NCI-H526 treated with DMSO at 0.1 percent for 48 hours (cell line): ENCODE measurements at regions not wholly inside any gene's neighbourhood (a gene's known extent, or its start where the extent isn't known, plus 50 kb on each side); places are given as distances from the start of the nearest gene placed in this dataset.
"Not testable (repeated sequence)": the region's sequence is repeated elsewhere in the genome, so short reads cannot be mapped to it uniquely, and the experiment has no call there.

ENCODE experiments used
- DNase-seq: peaks from one replicate; lab custom pipeline; 2025; lab: John Stamatoyannopoulos, UW

GRCh38 chr9:115880221-115880885, 273.2 kb upstream of the PAPPA start:
- no peak for DNase-seq

- no peak for DNase-seq
Measured at GRCh38 chr9:115882911-115883310, 270.7 kb upstream of the PAPPA start.

- DNase-seq = peak; percentile 0
Measured at GRCh38 chr9:115883467-115884329, 269.9 kb upstream of the PAPPA start.

GRCh38 chr9:115884846-115885245, 268.7 kb upstream of the PAPPA start:
- no peak for DNase-seq

- DNase-seq = no peak
Measured at GRCh38 chr9:115888131-115888530, 265.5 kb upstream of the PAPPA start.

GRCh38 chr9:115891929-115892328, 261.7 kb upstream of the PAPPA start:
- DNase-seq = no peak

GRCh38 chr9:115898478-115898877, 255.1 kb upstream of the PAPPA start:
- not testable (repeated sequence) for DNase-seq

GRCh38 chr9:115900698-115901097, 252.9 kb upstream of the PAPPA start:
- DNase-seq = no peak

- no peak for DNase-seq
Measured at GRCh38 chr9:115910959-115911358, 242.6 kb upstream of the PAPPA start.

GRCh38 chr9:115912086-115912485, 241.5 kb upstream of the PAPPA start:
- DNase-seq = no peak

GRCh38 chr9:115913696-115914095, 239.9 kb upstream of the PAPPA start:
- no peak for DNase-seq

GRCh38 chr9:115914291-115914690, 239.3 kb upstream of the PAPPA start:
- DNase-seq = no peak

- no peak for DNase-seq
Measured at GRCh38 chr9:115921301-115921700, 232.3 kb upstream of the PAPPA start.

- no peak for DNase-seq
Measured at GRCh38 chr9:115922444-115922843, 231.1 kb upstream of the PAPPA start.

- DNase-seq = no peak
Measured at GRCh38 chr9:115923410-115923809, 230.2 kb upstream of the PAPPA start.

- no peak for DNase-seq
Measured at GRCh38 chr9:115923903-115924668, 229.5 kb upstream of the PAPPA start.

- no peak for DNase-seq
Measured at GRCh38 chr9:115924669-115924987, 229.0 kb upstream of the PAPPA start.

GRCh38 chr9:115925424-115925823, 228.2 kb upstream of the PAPPA start:
- no peak for DNase-seq

GRCh38 chr9:115930472-115930871, 223.1 kb upstream of the PAPPA start:
- DNase-seq = no peak

GRCh38 chr9:115938479-115938878, 215.1 kb upstream of the PAPPA start:
- no peak for DNase-seq

GRCh38 chr9:115939065-115939765, 214.4 kb upstream of the PAPPA start:
- no peak for DNase-seq
